ENCODE measurements at regions not wholly inside any gene's neighbourhood (a gene's known extent, or its start where the extent isn't known, plus 50 kb on each side); places are given as distances from the start of the nearest gene placed in this dataset.

GRCh38 chr4:52421811-52422213 lies 237.3 kb downstream of the USP46 start:
- H3K27ac ChIP-seq (ENCODE audit: low read length) = no peak overlapping the region
- H4K20me1 ChIP-seq (ENCODE audit: insufficient read depth) = no peaks in the 10 kb centered on the region
- no peaks in the 10 kb centered on the region for H3K36me3 ChIP-seq (ENCODE audit: insufficient read depth, low read length)
- no peaks in the 10 kb centered on the region for H3K79me2 ChIP-seq (replicated peaks; ENCODE audit: insufficient read depth, low read length)
- no peak overlapping the region for H2AFZ ChIP-seq (ENCODE audit: low read depth, low read length)
- H3F3A ChIP-seq (ENCODE audit: insufficient read depth, low read length, poor library complexity, severe bottlenecking) = no peaks in the 10 kb centered on the region
- H3K9me2 ChIP-seq (ENCODE audit: insufficient read depth, low read length) = no peaks in the 10 kb centered on the region
- H3K9ac ChIP-seq (ENCODE audit: low read length) = no peak overlapping the region
- H3K4me2 ChIP-seq (ENCODE audit: low read length) = no peak overlapping the region
- TF ChIP-seq TAF1 (IDR thresholded peaks at IDR 0.05; ENCODE audit: low read depth) = no peak
- TF ChIP-seq CTCF (IDR thresholded peaks at IDR 0.05; ENCODE audit: poor library complexity, severe bottlenecking) = no peak
- TF ChIP-seq SMC3 (conservative IDR thresholded peaks at IDR 0.05; ENCODE audit: poor library complexity) = no peak
- no peak for TF ChIP-seq EP300 (conservative IDR thresholded peaks at IDR 0.05; ENCODE audit: poor library complexity, severe bottlenecking)
- TF ChIP-seq EZH2 (IDR thresholded peaks at IDR 0.05; ENCODE audit: borderline replicate concordance, insufficient read depth, low read length, poor library complexity, severe bottlenecking) = no peak
- no peak for TF ChIP-seq REST (IDR thresholded peaks at IDR 0.05; ENCODE audit: borderline replicate concordance)
- TF ChIP-seq RAD21 (conservative IDR thresholded peaks at IDR 0.05) = no peak
- no peak for TF ChIP-seq POLR2AphosphoS5 (IDR thresholded peaks at IDR 0.05)
- TF ChIP-seq MXI1 (conservative IDR thresholded peaks at IDR 0.05; ENCODE audit: poor library complexity, severe bottlenecking) = no peak
- H3K9me3 ChIP-seq (ENCODE audit: low read length) = no peaks in the 10 kb centered on the region
- no peaks in the 10 kb centered on the region for H3K27me3 ChIP-seq (ENCODE audit: insufficient read depth, low read depth, low read length)
- no peak overlapping the region for H3K4me3 ChIP-seq (ENCODE audit: low read length)

GRCh38 chr4:52423967-52424366 lies 235.1 kb downstream of the USP46 start:
- Histone ChIP-seq H3K9me2 (ENCODE audit: insufficient read depth, low read length) (no peaks in the 10 kb centered on the region), H3K9ac (ENCODE audit: low read length) (no peak overlapping the region), H3K4me2 (ENCODE audit: low read length) (no peak overlapping the region)

More at GRCh38 chr4:52423967-52424366, 235.1 kb downstream of the USP46 start:
- H2AFZ ChIP-seq (ENCODE audit: low read depth, low read length) = no peak overlapping the region
- no peak overlapping the region for H3K4me3 ChIP-seq (ENCODE audit: low read length)
- no peaks in the 10 kb centered on the region for H4K20me1 ChIP-seq (ENCODE audit: insufficient read depth)
- H3K27ac ChIP-seq (ENCODE audit: low read length) = no peak overlapping the region
- TF ChIP-seq TAF1 (IDR thresholded peaks at IDR 0.05; ENCODE audit: low read depth) = no peak
- no peak for TF ChIP-seq CTCF (IDR thresholded peaks at IDR 0.05; ENCODE audit: poor library complexity, severe bottlenecking)
- no peak for TF ChIP-seq SMC3 (conservative IDR thresholded peaks at IDR 0.05; ENCODE audit: poor library complexity)
- TF ChIP-seq EP300 (conservative IDR thresholded peaks at IDR 0.05; ENCODE audit: poor library complexity, severe bottlenecking) = no peak
- no peak for TF ChIP-seq EZH2 (IDR thresholded peaks at IDR 0.05; ENCODE audit: borderline replicate concordance, insufficient read depth, low read length, poor library complexity, severe bottlenecking)
- TF ChIP-seq REST (IDR thresholded peaks at IDR 0.05; ENCODE audit: borderline replicate concordance) = no peak
- TF ChIP-seq MXI1 (conservative IDR thresholded peaks at IDR 0.05; ENCODE audit: poor library complexity, severe bottlenecking) = no peak
- TF ChIP-seq RAD21 (conservative IDR thresholded peaks at IDR 0.05) = no peak
- TF ChIP-seq POLR2AphosphoS5 (IDR thresholded peaks at IDR 0.05) = no peak
- H3F3A ChIP-seq (ENCODE audit: insufficient read depth, low read length, poor library complexity, severe bottlenecking) = no peaks in the 10 kb centered on the region
- no peaks in the 10 kb centered on the region for H3K79me2 ChIP-seq (replicated peaks; ENCODE audit: insufficient read depth, low read length)
- no peaks in the 10 kb centered on the region for H3K27me3 ChIP-seq (ENCODE audit: insufficient read depth, low read depth, low read length)
- H3K9me3 ChIP-seq (ENCODE audit: low read length) = no peaks in the 10 kb centered on the region
- H3K36me3 ChIP-seq (ENCODE audit: insufficient read depth, low read length) = no peaks in the 10 kb centered on the region

All from neural cell (in vitro differentiated cells).